ENCODE measurements at regions not wholly inside any gene's neighbourhood (a gene's known extent, or its start where the extent isn't known, plus 50 kb on each side); places are given as distances from the start of the nearest gene placed in this dataset.

- no peak for DNase-seq
Observed at GRCh38 chr16:73798471-73798870, 498.1 kb upstream of the PSMD7 start.

- DNase-seq, result no peak
Observed at GRCh38 chr16:73797115-73797514, 499.5 kb upstream of the PSMD7 start.

- no peak for DNase-seq
Observed at GRCh38 chr16:73796241-73796640, 500.4 kb upstream of the PSMD7 start.

GRCh38 chr16:73794994-73795393 is 501.6 kb upstream of the PSMD7 start:
- DNase-seq, result peak; percentile 85

GRCh38 chr16:73793871-73794437 is 502.7 kb upstream of the PSMD7 start:
- DNase-seq, result no peak

GRCh38 chr16:73793260-73793659 is 503.4 kb upstream of the PSMD7 start:
- no peak for DNase-seq

GRCh38 chr16:73792199-73793020 is 504.2 kb upstream of the PSMD7 start:
- DNase-seq, result no peak

- DNase-seq, result no peak
Observed at GRCh38 chr16:73781297-73781696, 515.3 kb upstream of the PSMD7 start.

- peak; percentile 83 for DNase-seq
Observed at GRCh38 chr16:73778887-73779286, 517.7 kb upstream of the PSMD7 start.

GRCh38 chr16:73775841-73776388 is 520.7 kb upstream of the PSMD7 start:
- DNase-seq, result no peak

GRCh38 chr16:73771196-73772064 is 525.2 kb upstream of the PSMD7 start:
- DNase-seq, result no peak

- DNase-seq, result no peak
Observed at GRCh38 chr16:73768786-73769203, 527.8 kb upstream of the PSMD7 start.

GRCh38 chr16:73764321-73764720 is 532.3 kb upstream of the PSMD7 start:
- DNase-seq, result no peak

- DNase-seq, result no peak
Observed at GRCh38 chr16:73756289-73757178, 540.1 kb upstream of the PSMD7 start.

GRCh38 chr16:73753931-73754330 is 542.7 kb upstream of the PSMD7 start:
- no peak for DNase-seq

- no peak for DNase-seq
Observed at GRCh38 chr16:73750639-73751038, 546.0 kb upstream of the PSMD7 start.

- no peak for DNase-seq
Observed at GRCh38 chr16:73747328-73747727, 549.3 kb upstream of the PSMD7 start.

- DNase-seq, result no peak
Observed at GRCh38 chr16:73746554-73746953, 550.1 kb upstream of the PSMD7 start.

GRCh38 chr16:73743665-73744496 is 552.7 kb upstream of the PSMD7 start:
- DNase-seq, result no peak

GRCh38 chr16:73739049-73739769 is 557.4 kb upstream of the PSMD7 start:
- DNase-seq, result no peak

- no peak for DNase-seq
Observed at GRCh38 chr16:73738266-73738665, 558.3 kb upstream of the PSMD7 start.
